Keratinocyte (primary cell): ENCODE measurements at regions not wholly inside any gene's neighbourhood (a gene's known extent, or its start where the extent isn't known, plus 50 kb on each side); places are given as distances from the start of the nearest gene placed in this dataset.

Experiments used
- DNase-seq: peaks from one replicate; pipeline ENCODE4 v3.0.0-alpha.2; 2011; ENCODE audit warnings: low read depth, missing footprints, low spot score
- FAIRE-seq: peaks from 2 replicates; lab custom pipeline; 2011; peaks lifted over from hg19 to GRCh38; lab: Jason Lieb, UNC
- H2AFZ ChIP-seq: 2 replicates; pipeline ENCODE4 v1.6.0; 2012; ENCODE audit warnings: low read length, control low read depth, inconsistent platforms; ENCODE audit not compliant: control insufficient read depth
- H3K27ac ChIP-seq: 2 replicates; pipeline ENCODE4 v1.5.1; 2011; ENCODE audit warnings: low read length; ENCODE audit not compliant: control insufficient read depth, insufficient read depth
- H3K27me3 ChIP-seq: 3 replicates; pipeline ENCODE4 v1.6.0; 2011; ENCODE audit warnings: low read length; ENCODE audit not compliant: control insufficient read depth, insufficient read depth; ENCODE audit errors: extremely low read depth
- H3K36me3 ChIP-seq, 2 experiments: 2 replicates in 1 of 2; 3 replicates in 1 of 2; pipeline ENCODE4 v1.5.1; 2011; ENCODE audit warnings: low read length in 2 of 2, mild to moderate bottlenecking in 1 of 2; ENCODE audit not compliant: control insufficient read depth in 2 of 2, insufficient read depth in 2 of 2; ENCODE audit errors: extremely low read depth in 1 of 2
- H3K4me1 ChIP-seq: 3 replicates; pipeline ENCODE4 v1.5.1; 2011; ENCODE audit warnings: low read length; ENCODE audit not compliant: control insufficient read depth, insufficient read depth; ENCODE audit errors: extremely low read depth
- H3K4me2 ChIP-seq: 3 replicates; pipeline ENCODE4 v1.6.0; 2011; ENCODE audit warnings: low read depth, low read length; ENCODE audit not compliant: control insufficient read depth, insufficient read depth; ENCODE audit errors: extremely low read depth
- H3K4me3 ChIP-seq, 3 experiments: fragments of 200-600 bp in 1 of 3; sonication (generic) in 1 of 3; 2 replicates in 2 of 3; 3 replicates in 1 of 3; pipeline ENCODE4 v1.5.1; 2011 to 2016; ENCODE audit warnings: low read length in 3 of 3, mild to moderate bottlenecking in 3 of 3, control low read depth in 2 of 3, inconsistent platforms in 1 of 3, low read depth in 1 of 3, mixed read lengths in 1 of 3, mixed run types in 1 of 3, moderate library complexity in 1 of 3; ENCODE audit not compliant: control insufficient read depth in 2 of 3, insufficient read depth in 2 of 3; ENCODE audit errors: extremely low read depth in 1 of 3
- H3K79me2 ChIP-seq: 2 replicates; pipeline ENCODE4 v1.6.0; 2012; ENCODE audit warnings: low read length; ENCODE audit not compliant: control insufficient read depth, insufficient read depth
- H3K9ac ChIP-seq: 3 replicates; pipeline ENCODE4 v1.6.0; 2011; ENCODE audit warnings: low read length; ENCODE audit not compliant: control insufficient read depth, insufficient read depth; ENCODE audit errors: extremely low read depth
- H3K9me1 ChIP-seq: 3 replicates; pipeline ENCODE4 v1.6.0; 2011; ENCODE audit warnings: low read length; ENCODE audit not compliant: control insufficient read depth, insufficient read depth; ENCODE audit errors: extremely low read depth
- H3K9me3 ChIP-seq: 2 replicates; pipeline ENCODE4 v1.5.1; 2012; ENCODE audit warnings: low read depth, low read length; ENCODE audit not compliant: control insufficient read depth
- H4K20me1 ChIP-seq: 3 replicates; pipeline ENCODE4 v1.6.0; 2011; ENCODE audit warnings: low read length; ENCODE audit not compliant: control insufficient read depth, insufficient read depth; ENCODE audit errors: extremely low read depth
- EZH2 ChIP-seq: IDR thresholded peaks from one replicate; pipeline ENCODE4 v1.6.1; 2012; ENCODE audit warnings: inconsistent platforms, mild to moderate bottlenecking, low read length, moderate library complexity
- dilution Hi-C: fragments of 300-500 bp; cut with MboI; formaldehyde crosslinking; loops from one replicate; pipeline ENCODE4 v1.7.0; 2020; ENCODE audit warnings: low sequenced_read_pairs; ENCODE audit not compliant: extremely low pct_ligation_motif_present
- TF ChIP-seq, protein P1 (sequence below), 3 experiments: IDR thresholded peaks in 1 of 3; conservative IDR thresholded peaks in 1 of 3; optimal IDR thresholded peaks in 1 of 3; 2 replicates in 2 of 3; 3 replicates in 1 of 3; pipeline versions ENCODE3 to v1.5.1; 2011; ENCODE audit warnings: low read length in 3 of 3, mild to moderate bottlenecking in 3 of 3, moderate library complexity in 2 of 3, control low read depth in 1 of 3, inconsistent platforms in 1 of 3; ENCODE audit not compliant: insufficient read depth in 2 of 3; ENCODE audit errors: extremely low read depth in 1 of 3

DNA sequence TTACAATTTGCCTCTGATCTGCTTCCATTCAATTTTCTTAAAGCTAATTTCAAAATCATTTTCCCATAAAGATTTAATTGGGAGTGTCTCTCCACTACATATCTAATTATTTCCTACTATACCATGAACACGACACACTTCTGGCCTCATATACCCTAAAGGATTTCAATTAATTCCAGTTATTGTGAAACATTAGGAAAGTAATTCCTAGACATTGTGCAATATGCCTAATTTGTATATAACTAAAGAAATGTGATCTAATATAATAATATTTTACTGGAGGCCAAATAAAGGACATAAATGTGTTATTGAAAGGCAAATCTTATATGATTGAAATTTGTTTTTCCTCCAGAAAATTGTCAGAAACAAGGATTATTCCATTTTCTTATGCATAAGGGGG is 727.2 kb upstream of the ADGRL2 start:
- Histone ChIP-seq H3K27ac (no peak overlapping the region), H3K79me2 (no peaks in the 10 kb centered on the region), H3K4me3 (no peak overlapping the region), H3K9me1 (no peaks in the 10 kb centered on the region), H3K9me3 (no peaks in the 10 kb centered on the region), H3K4me2 (no peak overlapping the region), H4K20me1 (no peaks in the 10 kb centered on the region), H3K9ac (no peak overlapping the region), H3K36me3 (no peaks in the 10 kb centered on the region), H3K27me3 (no peaks in the 10 kb centered on the region), H3K4me1 (no peaks in the 10 kb centered on the region), H2AFZ (no peak overlapping the region)
- TF ChIP-seq EZH2: no peak
- TF ChIP-seq, protein P1, sequence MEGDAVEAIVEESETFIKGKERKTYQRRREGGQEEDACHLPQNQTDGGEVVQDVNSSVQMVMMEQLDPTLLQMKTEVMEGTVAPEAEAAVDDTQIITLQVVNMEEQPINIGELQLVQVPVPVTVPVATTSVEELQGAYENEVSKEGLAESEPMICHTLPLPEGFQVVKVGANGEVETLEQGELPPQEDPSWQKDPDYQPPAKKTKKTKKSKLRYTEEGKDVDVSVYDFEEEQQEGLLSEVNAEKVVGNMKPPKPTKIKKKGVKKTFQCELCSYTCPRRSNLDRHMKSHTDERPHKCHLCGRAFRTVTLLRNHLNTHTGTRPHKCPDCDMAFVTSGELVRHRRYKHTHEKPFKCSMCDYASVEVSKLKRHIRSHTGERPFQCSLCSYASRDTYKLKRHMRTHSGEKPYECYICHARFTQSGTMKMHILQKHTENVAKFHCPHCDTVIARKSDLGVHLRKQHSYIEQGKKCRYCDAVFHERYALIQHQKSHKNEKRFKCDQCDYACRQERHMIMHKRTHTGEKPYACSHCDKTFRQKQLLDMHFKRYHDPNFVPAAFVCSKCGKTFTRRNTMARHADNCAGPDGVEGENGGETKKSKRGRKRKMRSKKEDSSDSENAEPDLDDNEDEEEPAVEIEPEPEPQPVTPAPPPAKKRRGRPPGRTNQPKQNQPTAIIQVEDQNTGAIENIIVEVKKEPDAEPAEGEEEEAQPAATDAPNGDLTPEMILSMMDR (optimal IDR thresholded peaks at IDR 0.05 in 1 of 3, IDR thresholded peaks at IDR 0.05 in 1 of 3, conservative IDR thresholded peaks at IDR 0.05 in 1 of 3; ENCODE audit: extremely low read depth in 1 of 3, insufficient read depth in 2 of 3, low read length in 3 of 3): no peak
- FAIRE-seq (no peak), DNase-seq (no peak)
- dilution Hi-C loops: no loop called here

DNA sequence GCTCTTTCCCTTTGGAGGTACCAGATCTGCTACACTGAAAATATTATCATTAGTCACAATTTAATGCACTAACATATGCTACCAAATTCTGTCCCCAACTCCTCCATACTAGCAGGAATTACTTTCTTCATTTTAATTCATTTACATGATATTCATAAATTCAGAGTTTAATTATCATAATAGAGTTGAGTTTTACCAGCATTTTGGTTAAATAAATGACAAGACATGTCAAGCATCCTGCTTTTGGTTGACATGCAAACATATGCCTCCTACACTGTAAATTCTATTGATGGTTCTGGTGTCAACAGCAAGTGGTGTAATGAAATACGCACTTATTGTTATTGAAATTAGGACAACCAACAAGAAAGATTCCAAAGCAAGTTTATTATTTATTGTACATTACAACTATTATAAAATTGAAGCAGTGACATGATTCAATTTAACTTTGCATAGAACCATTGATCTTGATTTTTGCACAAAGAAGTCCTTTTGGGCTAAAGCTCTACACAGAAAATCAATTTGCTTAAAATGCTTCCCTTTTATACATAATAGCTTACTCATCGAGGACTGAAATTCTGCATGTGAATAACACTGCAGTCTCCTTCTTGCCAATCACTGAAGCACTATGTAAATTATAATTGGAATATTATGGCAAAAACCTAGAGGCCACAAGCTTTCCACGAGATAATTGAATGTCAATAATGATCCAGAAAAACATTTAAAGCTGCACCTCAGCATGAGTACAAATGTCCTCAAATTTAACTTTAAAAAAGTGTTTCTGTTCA is 728.6 kb upstream of the ADGRL2 start:
- no peaks in the 10 kb centered on the region for H3K27me3 ChIP-seq
- FAIRE-seq: no peak
- H4K20me1 ChIP-seq: no peaks in the 10 kb centered on the region

More for the DNA sequence above, 728.6 kb upstream of the ADGRL2 start:
- DNase-seq: no peak
- H3K79me2 ChIP-seq: no peaks in the 10 kb centered on the region
- H2AFZ ChIP-seq: no peak overlapping the region
- TF ChIP-seq EZH2: no peak
- TF ChIP-seq, protein P1 (optimal IDR thresholded peaks at IDR 0.05 in 1 of 3, IDR thresholded peaks at IDR 0.05 in 1 of 3, conservative IDR thresholded peaks at IDR 0.05 in 1 of 3; ENCODE audit: extremely low read depth in 1 of 3, insufficient read depth in 2 of 3, low read length in 3 of 3): no peak
- H3K27ac ChIP-seq: no peak overlapping the region
- dilution Hi-C loops: no loop called here
- no peaks in the 10 kb centered on the region for H3K9me1 ChIP-seq
- H3K4me3 ChIP-seq: no peak overlapping the region
- no peaks in the 10 kb centered on the region for H3K4me1 ChIP-seq
- no peak overlapping the region for H3K4me2 ChIP-seq
- H3K9me3 ChIP-seq: no peaks in the 10 kb centered on the region
- no peak overlapping the region for H3K9ac ChIP-seq
- H3K36me3 ChIP-seq: no peaks in the 10 kb centered on the region
